Ovary (tissue), 7 donors: ENCODE measurements at regions not wholly inside any gene's neighbourhood (a gene's known extent, or its start where the extent isn't known, plus 50 kb on each side); places are given as distances from the start of the nearest gene placed in this dataset.

Source experiments
- DNase-seq, 5 donors: peaks; one replicate each; pipeline ENCODE4 v3.0.0-alpha.2; 2019 to 2020
- H3K27ac ChIP-seq, 2 donors: fragments of 200-600 bp; one replicate each; pipeline versions ENCODE4 v1.5.1 to v1.8.0; 2019 to 2022
- H3K27me3 ChIP-seq: fragments of 200-600 bp; one replicate; pipeline ENCODE4 v1.8.0; 2022
- H3K36me3 ChIP-seq: fragments of 200-600 bp; sonication (generic); one replicate; pipeline ENCODE4 v1.5.1; 2019
- H3K4me1 ChIP-seq: one replicate; pipeline ENCODE4 v1.8.1; 2013; ENCODE audit warnings: mild to moderate bottlenecking, moderate library complexity; ENCODE audit not compliant: insufficient read depth
- H3K4me3 ChIP-seq: fragments of 200-600 bp; sonication (generic); one replicate; pipeline ENCODE4 v1.5.1; 2017
- H3K9me3 ChIP-seq, 2 donors: fragments of 200-600 bp in 1 of 2; sonication (generic) in 1 of 2; one replicate each; pipeline versions ENCODE4 v1.5.1 to v1.8.1; 2013 to 2019; ENCODE audit warnings: mild to moderate bottlenecking in 1 of 2, moderate library complexity in 1 of 2
- CTCF ChIP-seq, 3 donors: fragments of 450-650 bp in 2 of 3; fragments of 200-600 bp in 1 of 3; IDR thresholded peaks; one replicate each; pipeline versions ENCODE4 v1.5.1 to v1.8.0; 2016 to 2022; ENCODE audit warnings: antibody characterized with exemption in 3 of 3, mild to moderate bottlenecking in 1 of 3
- EP300 ChIP-seq: sonication (generic); formaldehyde crosslinking; IDR thresholded peaks from one replicate; pipeline ENCODE4 v1.6.1; 2017; ENCODE audit warnings: antibody characterized with exemption
- POLR2A ChIP-seq: fragments of 450-650 bp; IDR thresholded peaks from one replicate; pipeline ENCODE4 v1.6.1; 2017; ENCODE audit warnings: antibody characterized with exemption, mild to moderate bottlenecking, moderate library complexity
- WGBS, 3 donors: extraction: QIAGEN DNeasy Blood & Tissue Kit in 1 of 3; methylation state at CpG; one replicate each; pipeline versions ENCODE4 v1.1.5 to v1.1.7; 2013 to 2017; 5-methylcytosine and 5-hydroxymethylcytosine counted together
- intact Hi-C, 4 donors: fragments of 100-400 bp; cut with DNase I; formaldehyde crosslinking; loops; one replicate each; pipeline versions ENCODE4 v1.11.0 to v1.15.1; 2022 to 2023
- donor health status: DM: no; HTN: no; CAD: no; lungs with moderate emphysema.
- donor health status: DM: no; HTN: no; CAD: no.
- donor health status: Bipolar disorder and iron deficiency.
- donor health status: DM: no; HTN: no; CAD: no.
- donor health status: DM: yes; HTN: yes; CAD: no.

- no peaks in the 10 kb centered on the region for H3K27me3 ChIP-seq
- 55 to 72% (median 67%) methylated on average over 3 of the region's 3 CpGs for WGBS, 3 donors
- H3K9me3 ChIP-seq = no peaks in the 10 kb centered on the region
- intact Hi-C loops = no loop called here
- DNase-seq = no peak
- no peaks in the 10 kb centered on the region for H3K4me1 ChIP-seq
- TF ChIP-seq POLR2A (no peak), EP300 (no peak), CTCF (IDR thresholded peaks at IDR 0.05) (no peak)
- no peaks in the 10 kb centered on the region for H3K36me3 ChIP-seq
- no peak overlapping the region for H3K27ac ChIP-seq
- no peak overlapping the region for H3K4me3 ChIP-seq
Measured at GRCh38 chr11:11192541-11192940, 160.5 kb downstream of the CSNK2A3 start.

- Histone ChIP-seq H3K36me3 (no peaks in the 10 kb centered on the region), H3K27ac (no peak overlapping the region), H3K9me3 (no peaks in the 10 kb centered on the region), H3K4me3 (no peak overlapping the region), H3K4me1 (no peaks in the 10 kb centered on the region), H3K27me3 (no peaks in the 10 kb centered on the region)
- 48 to 72% (median 63%) methylated on average over 3 of the region's 3 CpGs for WGBS, 3 donors
- no peak for DNase-seq
- intact Hi-C loops = no loop called here
- TF ChIP-seq EP300 = no peak
- no peak for TF ChIP-seq CTCF (IDR thresholded peaks at IDR 0.05)
- TF ChIP-seq POLR2A = no peak
Measured at GRCh38 chr11:11189506-11189905, 163.5 kb downstream of the CSNK2A3 start.

GRCh38 chr11:11186249-11186648, 166.8 kb downstream of the CSNK2A3 start:
- intact Hi-C loops = no loop called here
- no peaks in the 10 kb centered on the region for H3K4me1 ChIP-seq
- no peaks in the 10 kb centered on the region for H3K27me3 ChIP-seq
- H3K27ac ChIP-seq = no peak overlapping the region
- no peaks in the 10 kb centered on the region for H3K9me3 ChIP-seq
- WGBS, 3 donors = 94 to 96% (median 94%) methylated on average over 5 of the region's 5 CpGs
- no peak for TF ChIP-seq CTCF (IDR thresholded peaks at IDR 0.05)
- no peak for TF ChIP-seq EP300
- TF ChIP-seq POLR2A = no peak
- DNase-seq = no peak
- no peaks in the 10 kb centered on the region for H3K36me3 ChIP-seq
- H3K4me3 ChIP-seq = no peak overlapping the region

- WGBS, 3 donors = 89 to 95% (median 94%) methylated on average over 14 of the region's 14 CpGs
- no peaks in the 10 kb centered on the region for H3K36me3 ChIP-seq
- intact Hi-C loops = no loop called here
- no peaks in the 10 kb centered on the region for H3K27me3 ChIP-seq
- H3K4me3 ChIP-seq = no peak overlapping the region
- DNase-seq = no peak
- TF ChIP-seq EP300 (no peak), POLR2A (no peak), CTCF (IDR thresholded peaks at IDR 0.05) (no peak)
- no peak overlapping the region for H3K27ac ChIP-seq
- no peaks in the 10 kb centered on the region for H3K4me1 ChIP-seq
- H3K9me3 ChIP-seq = no peaks in the 10 kb centered on the region
Measured at GRCh38 chr11:11182261-11182660, 170.8 kb downstream of the CSNK2A3 start.
